Endothelial cell of umbilical vein (primary cell): ENCODE measurements at regions not wholly inside any gene's neighbourhood (a gene's known extent, or its start where the extent isn't known, plus 50 kb on each side); places are given as distances from the start of the nearest gene placed in this dataset.

Experiments
- BruUV-seq: library from RNA; stranded (reverse); fragments of 400-500 nt; replicated peaks from 2 replicates; lab custom pipeline; 2021; lab: Mats Ljungman, UMichigan
- CTCF ChIA-PET: fragments of 300-600, 350-600 bp; sonication (Branson Sonifier 250); formaldehyde crosslinking; loops from one replicate; lab custom pipeline; 2021; ENCODE audit warnings: antibody characterized with exemption, inconsistent platforms; lab: Charles Lee
- POLR2A ChIA-PET: fragments of 300-600, 350-600 bp; sonication (Branson Sonifier 250); formaldehyde crosslinking; loops from one replicate; lab custom pipeline; 2021; ENCODE audit warnings: antibody characterized with exemption, inconsistent platforms; lab: Charles Lee
- DNase-seq: peaks from one replicate; pipeline ENCODE4 v3.0.0-alpha.2; 2011; ENCODE audit warnings: low read depth, low spot score
- FAIRE-seq: peaks from 2 replicates; lab custom pipeline; 2011; peaks lifted over from hg19 to GRCh38; lab: Jason Lieb, UNC
- H2AFZ ChIP-seq: 2 replicates; pipeline ENCODE4 v1.6.0; 2012; ENCODE audit warnings: low read depth, low read length, control low read depth, inconsistent platforms
- H3K27ac ChIP-seq: 2 replicates; pipeline ENCODE4 v1.5.1; 2011; ENCODE audit warnings: low read depth, mild to moderate bottlenecking, control low read depth, low read length, moderate library complexity; ENCODE audit not compliant: insufficient read depth
- H3K27me3 ChIP-seq, 2 experiments: 2 replicates each; pipeline versions ENCODE4 v1.6.0 to v1.6.1; 2011; ENCODE audit warnings: low read length in 2 of 2, mixed read lengths in 1 of 2; ENCODE audit not compliant: control insufficient read depth in 2 of 2, insufficient read depth in 2 of 2
- H3K36me3 ChIP-seq, 2 experiments: 2 replicates in 1 of 2; 3 replicates in 1 of 2; pipeline ENCODE4 v1.5.1; 2011; ENCODE audit warnings: low read length in 2 of 2, mild to moderate bottlenecking in 1 of 2, moderate library complexity in 1 of 2; ENCODE audit not compliant: control insufficient read depth in 2 of 2, insufficient read depth in 2 of 2; ENCODE audit errors: extremely low read depth in 1 of 2
- H3K4me1 ChIP-seq: 3 replicates; pipeline ENCODE4 v1.5.1; 2011; ENCODE audit warnings: mild to moderate bottlenecking, low read length; ENCODE audit not compliant: control insufficient read depth, insufficient read depth; ENCODE audit errors: extremely low read depth
- H3K4me2 ChIP-seq: 2 replicates; pipeline ENCODE4 v1.6.1; 2011; ENCODE audit warnings: low read length, control low read depth, mixed read lengths; ENCODE audit not compliant: insufficient read depth
- H3K4me3 ChIP-seq, 3 experiments: fragments of 200-600 bp in 1 of 3; sonication (generic), shearing (Covaris generic) in 1 of 3; replicated peaks in 1 of 3; 2 replicates each; pipeline ENCODE4 v1.5.1; 2011 to 2016; ENCODE audit warnings: control low read depth in 3 of 3, low read length in 3 of 3, mild to moderate bottlenecking in 2 of 3, inconsistent platforms in 1 of 3, low read depth in 1 of 3, moderate library complexity in 1 of 3; ENCODE audit not compliant: insufficient read depth in 1 of 3
- H3K79me2 ChIP-seq: 2 replicates; pipeline ENCODE4 v1.6.0; 2012; ENCODE audit warnings: low read length, inconsistent platforms; ENCODE audit not compliant: control insufficient read depth, insufficient read depth
- H3K9ac ChIP-seq: replicated peaks from 2 replicates; pipeline ENCODE3; 2011; ENCODE audit warnings: low read length, control low read depth; ENCODE audit not compliant: insufficient read depth; ENCODE audit errors: extremely low read depth
- H3K9me1 ChIP-seq: replicated peaks from 3 replicates; pipeline ENCODE4 v1.6.0; 2011; ENCODE audit warnings: mild to moderate bottlenecking, low read length; ENCODE audit not compliant: control insufficient read depth, insufficient read depth; ENCODE audit errors: extremely low read depth
- H3K9me3 ChIP-seq: replicated peaks from 2 replicates; pipeline ENCODE4 v1.5.1; 2012; ENCODE audit warnings: low read length, inconsistent platforms; ENCODE audit not compliant: control insufficient read depth, insufficient read depth
- H4K20me1 ChIP-seq: replicated peaks from 2 replicates; pipeline ENCODE3; 2011; ENCODE audit warnings: mild to moderate bottlenecking, low read length; ENCODE audit not compliant: control insufficient read depth, insufficient read depth; ENCODE audit errors: extremely low read depth
- CTCF ChIP-seq, 2 donors: IDR thresholded peaks; 1 replicate in 1 of 2; 2 replicates in 1 of 2; pipeline ENCODE4 v1.5.1; 2011; ENCODE audit warnings: low read length in 2 of 2, mild to moderate bottlenecking in 2 of 2, moderate library complexity in 2 of 2, control low read depth in 1 of 2, inconsistent platforms in 1 of 2, low read depth in 1 of 2; ENCODE audit not compliant: insufficient read depth in 1 of 2; ENCODE audit errors: extremely low read depth in 1 of 2
- EZH2 ChIP-seq: IDR thresholded peaks from 2 replicates; pipeline ENCODE4 v1.6.1; 2012; ENCODE audit warnings: borderline replicate concordance, low read depth, mild to moderate bottlenecking, moderate library complexity, low read length, inconsistent platforms; ENCODE audit not compliant: severe bottlenecking
- FOS ChIP-seq: IDR thresholded peaks from 2 replicates; pipeline ENCODE4 v1.6.1; 2011; ENCODE audit warnings: mild to moderate bottlenecking, low read length, moderate library complexity, borderline replicate concordance; ENCODE audit not compliant: insufficient read depth
- GATA2 ChIP-seq: IDR thresholded peaks from 2 replicates; pipeline ENCODE4 v1.7.0; 2011; ENCODE audit warnings: low read depth, mild to moderate bottlenecking, moderate library complexity, mixed read lengths, low read length; ENCODE audit not compliant: insufficient read length, insufficient read depth
- JUN ChIP-seq: IDR thresholded peaks from 2 replicates; pipeline ENCODE4 v1.6.1; 2011; ENCODE audit warnings: borderline replicate concordance, low read depth; ENCODE audit not compliant: insufficient read length, insufficient read depth
- MYC ChIP-seq: IDR thresholded peaks from one replicate; pipeline ENCODE4 v1.6.1; 2011; ENCODE audit warnings: mild to moderate bottlenecking, low read depth, low read length
- POLR2A ChIP-seq: IDR thresholded peaks from 2 replicates; pipeline ENCODE4 v1.6.1; 2012; ENCODE audit warnings: low read depth, mild to moderate bottlenecking, control low read depth, low read length
- POLR2AphosphoS5 ChIP-seq: IDR thresholded peaks from 2 replicates; pipeline ENCODE4 v1.6.1; 2012; ENCODE audit warnings: low read depth, mild to moderate bottlenecking, control low read depth, low read length, moderate library complexity; ENCODE audit not compliant: insufficient read depth
- dilution Hi-C: fragments of 300-500 bp; cut with MboI; formaldehyde crosslinking; loops from one replicate; pipeline ENCODE4 v1.15.0; 2019; ENCODE audit warnings: low sequenced_read_pairs; ENCODE audit not compliant: extremely low pct_ligation_motif_present
- intact Hi-C: fragments of 100-400 bp; cut with micrococcal nuclease; formaldehyde crosslinking; loops from one replicate; pipeline ENCODE4 v1.10.0; 2022
- TF ChIP-seq, protein P1 (sequence below): IDR thresholded peaks from 2 replicates; pipeline ENCODE4 v1.6.1; 2011; ENCODE audit not compliant: insufficient read depth, insufficient read length

DNA sequence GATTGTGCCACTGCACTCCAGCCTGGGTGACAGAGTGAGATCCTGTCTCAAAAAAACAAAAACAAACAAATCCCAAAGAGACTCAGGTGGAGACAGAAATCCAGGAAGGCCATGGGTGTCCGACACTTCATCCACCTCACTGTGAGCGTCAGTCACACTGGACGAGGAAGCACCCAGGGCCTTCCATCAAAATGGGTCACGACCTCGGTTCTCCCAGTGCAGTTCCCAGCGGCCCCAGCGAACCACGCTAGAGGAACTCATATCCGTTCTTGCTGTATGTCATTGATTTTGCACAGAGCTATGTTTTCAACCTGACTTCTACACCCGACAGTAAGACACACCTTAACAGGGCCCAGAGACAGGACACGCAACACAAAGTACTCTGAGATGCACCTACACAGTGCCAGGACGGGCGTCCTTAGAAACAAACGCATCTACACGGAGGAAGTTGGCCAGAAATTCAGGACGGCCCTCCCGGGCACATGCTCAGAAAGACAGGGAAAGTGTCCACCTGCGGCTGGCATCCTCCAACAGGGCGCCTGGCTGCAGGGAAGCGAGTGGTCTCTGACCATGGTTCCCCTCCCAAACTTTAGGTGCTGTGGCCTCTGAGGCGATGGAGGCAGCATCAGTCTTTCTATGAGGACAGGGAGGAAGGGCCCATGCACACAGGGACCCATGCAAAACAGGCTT lies 410.5 kb downstream of the CTTN start:
- dilution Hi-C loops (no loop called here), intact Hi-C loops (no loop called here)
- Histone ChIP-seq H3K36me3 (no peaks in the 10 kb centered on the region), H3K9me3 (peaks cover 2% of the 10 kb centered on the region), H4K20me1 (no peaks in the 10 kb centered on the region), H3K27ac (no peak overlapping the region), H2AFZ (no peak overlapping the region), H3K4me3 (no peak overlapping the region), H3K4me1 (no peaks in the 10 kb centered on the region), H3K4me2 (no peak overlapping the region), H3K79me2 (no peaks in the 10 kb centered on the region), H3K9me1 (no peaks in the 10 kb centered on the region), H3K9ac (no peak overlapping the region), H3K27me3 (no peaks in the 10 kb centered on the region)
- no TSS peak for BruUV-seq
- DNase-seq (no peak), FAIRE-seq (no peak)
- ChIA-PET POLR2A (no interaction called here), CTCF (no interaction called here)
- no peak for TF ChIP-seq CTCF (IDR thresholded peaks at IDR 0.05; ENCODE audit: extremely low read depth in 1 of 2, insufficient read depth in 1 of 2, low read depth in 1 of 2, low read length in 2 of 2)
- TF ChIP-seq FOS, result no peak
- no peak for TF ChIP-seq JUN
- no peak for TF ChIP-seq POLR2AphosphoS5
- TF ChIP-seq, protein P1, sequence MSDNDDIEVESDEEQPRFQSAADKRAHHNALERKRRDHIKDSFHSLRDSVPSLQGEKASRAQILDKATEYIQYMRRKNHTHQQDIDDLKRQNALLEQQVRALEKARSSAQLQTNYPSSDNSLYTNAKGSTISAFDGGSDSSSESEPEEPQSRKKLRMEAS, result no peak
- TF ChIP-seq EZH2, result no peak
- TF ChIP-seq GATA2, result no peak
- no peak for TF ChIP-seq POLR2A
- no peak for TF ChIP-seq MYC
